ENCODE measurements at regions not wholly inside any gene's neighbourhood (a gene's known extent, or its start where the extent isn't known, plus 50 kb on each side); places are given as distances from the start of the nearest gene placed in this dataset.

- no peak for TF ChIP-seq CTCF (conservative IDR thresholded peaks at IDR 0.05; ENCODE audit: low read depth, low read length)
- TF ChIP-seq EZH2 (IDR thresholded peaks at IDR 0.05; ENCODE audit: borderline replicate concordance, low read depth, low read length, poor library complexity, severe bottlenecking) = no peak
Observed at GRCh38 chr14:105899657-105900397, 373.4 kb downstream of the TMEM121 start.
